Progenitor cell of endocrine pancreas (in vitro differentiated cells): ENCODE measurements at regions not wholly inside any gene's neighbourhood (a gene's known extent, or its start where the extent isn't known, plus 50 kb on each side); places are given as distances from the start of the nearest gene placed in this dataset.

ENCODE experiments used
- DNase-seq: peaks from one replicate; pipeline ENCODE4 v3.0.0; 2021; ENCODE audit warnings: low spot score; ENCODE audit not compliant: unreplicated experiment
- H3K27ac Mint-ChIP-seq: 2 replicates; pipeline ENCODE4 v1.8.0; 2021; ENCODE audit warnings: mild to moderate bottlenecking, moderate library complexity, mixed read lengths
- H3K27me3 Mint-ChIP-seq: 2 replicates; pipeline ENCODE4 v1.8.0; 2021; ENCODE audit warnings: mixed read lengths
- H3K36me3 Mint-ChIP-seq: 2 replicates; pipeline ENCODE4 v1.8.0; 2022; ENCODE audit warnings: mixed read lengths; ENCODE audit not compliant: insufficient read depth
- H3K4me1 Mint-ChIP-seq: 2 replicates; pipeline ENCODE4 v1.8.0; 2021; ENCODE audit warnings: low read depth, mixed read lengths
- H3K4me3 Mint-ChIP-seq: 2 replicates; pipeline ENCODE4 v1.8.0; 2021; ENCODE audit warnings: low read depth, mild to moderate bottlenecking, moderate library complexity, mixed read lengths
- H3K9me3 Mint-ChIP-seq: 2 replicates; pipeline ENCODE4 v1.8.0; 2021; ENCODE audit warnings: low read depth, mixed read lengths
- TF ChIP-seq, protein P1 (sequence below): fragments of 200-600 bp; sonication (generic); IDR thresholded peaks from one replicate; pipeline ENCODE4 v1.5.0; 2021; ENCODE audit warnings: antibody characterized with exemption, mild to moderate bottlenecking; ENCODE audit not compliant: unreplicated experiment

- no peak overlapping the region for H3K4me3 Mint-ChIP-seq
- H3K4me1 Mint-ChIP-seq, result peaks cover 3% of the 10 kb centered on the region
- no peak for DNase-seq
- H3K36me3 Mint-ChIP-seq, result no peaks in the 10 kb centered on the region
- peaks cover 4% of the 10 kb centered on the region for H3K9me3 Mint-ChIP-seq
- TF ChIP-seq, protein P1, sequence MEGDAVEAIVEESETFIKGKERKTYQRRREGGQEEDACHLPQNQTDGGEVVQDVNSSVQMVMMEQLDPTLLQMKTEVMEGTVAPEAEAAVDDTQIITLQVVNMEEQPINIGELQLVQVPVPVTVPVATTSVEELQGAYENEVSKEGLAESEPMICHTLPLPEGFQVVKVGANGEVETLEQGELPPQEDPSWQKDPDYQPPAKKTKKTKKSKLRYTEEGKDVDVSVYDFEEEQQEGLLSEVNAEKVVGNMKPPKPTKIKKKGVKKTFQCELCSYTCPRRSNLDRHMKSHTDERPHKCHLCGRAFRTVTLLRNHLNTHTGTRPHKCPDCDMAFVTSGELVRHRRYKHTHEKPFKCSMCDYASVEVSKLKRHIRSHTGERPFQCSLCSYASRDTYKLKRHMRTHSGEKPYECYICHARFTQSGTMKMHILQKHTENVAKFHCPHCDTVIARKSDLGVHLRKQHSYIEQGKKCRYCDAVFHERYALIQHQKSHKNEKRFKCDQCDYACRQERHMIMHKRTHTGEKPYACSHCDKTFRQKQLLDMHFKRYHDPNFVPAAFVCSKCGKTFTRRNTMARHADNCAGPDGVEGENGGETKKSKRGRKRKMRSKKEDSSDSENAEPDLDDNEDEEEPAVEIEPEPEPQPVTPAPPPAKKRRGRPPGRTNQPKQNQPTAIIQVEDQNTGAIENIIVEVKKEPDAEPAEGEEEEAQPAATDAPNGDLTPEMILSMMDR, result no peak
- H3K27ac Mint-ChIP-seq, result no peak overlapping the region
- peaks cover 31% of the 10 kb centered on the region for H3K27me3 Mint-ChIP-seq
Observed at GRCh38 chr6:169079650-169080049, 174.0 kb downstream of the THBS2 start.

- H3K4me1 Mint-ChIP-seq, result no peaks in the 10 kb centered on the region
- H3K27me3 Mint-ChIP-seq, result peaks cover 27% of the 10 kb centered on the region
- no peak overlapping the region for H3K4me3 Mint-ChIP-seq
- no peak overlapping the region for H3K27ac Mint-ChIP-seq
- no peaks in the 10 kb centered on the region for H3K36me3 Mint-ChIP-seq
- TF ChIP-seq, protein P1, result no peak
- H3K9me3 Mint-ChIP-seq, result no peaks in the 10 kb centered on the region
- DNase-seq, result no peak
Observed at GRCh38 chr6:169078399-169079145, 175.1 kb downstream of the THBS2 start.

- Mint-ChIP-seq H3K4me3 (no peak overlapping the region), H3K27ac (no peak overlapping the region), H3K27me3 (peaks cover 27% of the 10 kb centered on the region), H3K4me1 (no peaks in the 10 kb centered on the region), H3K36me3 (no peaks in the 10 kb centered on the region), H3K9me3 (no peaks in the 10 kb centered on the region)
- TF ChIP-seq, protein P1, result no peak
- DNase-seq, result no peak
Observed at GRCh38 chr6:169075915-169076654, 177.6 kb downstream of the THBS2 start.

DNA sequence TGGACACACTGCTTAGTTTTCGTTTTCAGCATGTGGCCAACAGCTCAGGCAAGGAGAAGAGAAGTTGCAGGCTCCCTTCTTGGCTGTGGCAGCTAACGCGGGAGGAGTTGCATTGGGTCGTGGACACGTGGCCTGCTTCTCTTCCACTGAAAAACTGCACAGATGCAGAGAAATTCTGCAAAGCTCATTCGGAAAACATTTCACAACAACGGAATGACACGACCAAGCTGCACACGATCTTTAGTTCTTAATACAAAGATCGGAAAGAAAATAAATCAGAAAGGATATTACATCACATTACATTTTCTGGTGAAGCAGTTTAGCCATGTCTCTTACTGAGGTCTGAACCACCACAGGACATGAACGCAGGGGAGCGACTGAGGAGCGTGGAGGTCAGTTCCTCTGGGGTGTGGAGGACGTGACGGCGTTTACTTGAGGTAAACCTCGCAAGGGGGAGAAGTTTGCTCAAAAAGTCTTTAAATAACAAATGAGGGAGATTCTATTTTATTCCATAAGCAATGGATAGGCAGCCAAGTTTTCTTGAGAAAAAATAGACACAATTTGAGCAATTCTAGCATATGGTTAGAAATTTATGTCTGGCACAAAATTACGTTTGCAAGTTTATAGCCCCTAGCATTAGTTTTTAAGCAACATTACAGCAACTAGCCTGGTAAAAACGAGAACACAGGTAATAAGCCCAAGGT lies 178.3 kb downstream of the THBS2 start:
- Mint-ChIP-seq H3K36me3 (no peaks in the 10 kb centered on the region), H3K4me3 (no peak overlapping the region), H3K9me3 (no peaks in the 10 kb centered on the region), H3K27ac (no peak overlapping the region), H3K27me3 (peaks cover 29% of the 10 kb centered on the region), H3K4me1 (no peaks in the 10 kb centered on the region)
- TF ChIP-seq, protein P1, result no peak
- no peak for DNase-seq

DNA sequence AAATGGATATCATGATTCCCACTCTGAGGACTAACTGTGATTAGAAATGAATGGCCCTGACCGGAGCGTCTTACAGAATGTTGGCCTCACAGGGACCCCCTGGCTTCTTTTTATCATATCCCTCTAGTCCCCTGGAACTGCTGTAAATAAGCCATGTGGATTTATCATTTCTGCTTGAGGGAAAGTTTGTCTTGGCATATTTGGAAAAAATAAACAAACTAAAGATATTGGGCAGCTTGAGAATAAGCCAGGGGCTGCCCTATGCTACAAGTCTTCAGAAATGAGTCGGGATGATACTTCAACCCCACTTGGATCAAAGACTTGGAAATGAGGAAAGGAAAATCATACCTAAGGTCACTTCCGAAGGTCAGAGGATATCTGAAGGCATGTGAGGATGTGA lies 179.1 kb downstream of the THBS2 start:
- H3K4me1 Mint-ChIP-seq, result no peaks in the 10 kb centered on the region
- no peaks in the 10 kb centered on the region for H3K36me3 Mint-ChIP-seq
- peaks cover 34% of the 10 kb centered on the region for H3K27me3 Mint-ChIP-seq
- no peaks in the 10 kb centered on the region for H3K9me3 Mint-ChIP-seq
- no peak overlapping the region for H3K27ac Mint-ChIP-seq
- H3K4me3 Mint-ChIP-seq, result no peak overlapping the region
- TF ChIP-seq, protein P1, result no peak
- DNase-seq, result no peak
